Esophagus muscularis mucosa (tissue), 4 donors: ENCODE measurements at regions not wholly inside any gene's neighbourhood (a gene's known extent, or its start where the extent isn't known, plus 50 kb on each side); places are given as distances from the start of the nearest gene placed in this dataset.

Source experiments
- CTCF ChIP-seq, 3 experiments: fragments of 200-600 bp in 2 of 3; fragments of 450-650 bp in 1 of 3; sonication (generic) in 2 of 3; IDR thresholded peaks; one replicate each; pipeline ENCODE4 v1.5.1; 2017 to 2019; ENCODE audit warnings: antibody characterized with exemption in 3 of 3, mild to moderate bottlenecking in 2 of 3, moderate library complexity in 1 of 3
- EP300 ChIP-seq: sonication (generic); formaldehyde crosslinking; IDR thresholded peaks from one replicate; pipeline ENCODE4 v1.6.1; 2017; ENCODE audit warnings: antibody characterized with exemption
- POLR2A ChIP-seq: fragments of 450-650 bp; IDR thresholded peaks from one replicate; pipeline ENCODE4 v1.6.1; 2017; ENCODE audit warnings: antibody characterized with exemption, moderate library complexity, mild to moderate bottlenecking, low read depth
- POLR2AphosphoS5 ChIP-seq, 2 donors: sonication (generic); formaldehyde crosslinking; IDR thresholded peaks; one replicate each; pipeline ENCODE4 v1.6.1; 2017; ENCODE audit warnings: antibody characterized with exemption in 2 of 2

GRCh38 chr7:159331462-159331861 lies 186.8 kb upstream of the VIPR2 start:
- no peak for TF ChIP-seq CTCF (IDR thresholded peaks at IDR 0.05)
- TF ChIP-seq EP300 = no peak
- TF ChIP-seq POLR2A = no peak
- no peak for TF ChIP-seq POLR2AphosphoS5 (IDR thresholded peaks at IDR 0.05)
